ENCODE measurements at regions not wholly inside any gene's neighbourhood (a gene's known extent, or its start where the extent isn't known, plus 50 kb on each side); places are given as distances from the start of the nearest gene placed in this dataset.

DNA sequence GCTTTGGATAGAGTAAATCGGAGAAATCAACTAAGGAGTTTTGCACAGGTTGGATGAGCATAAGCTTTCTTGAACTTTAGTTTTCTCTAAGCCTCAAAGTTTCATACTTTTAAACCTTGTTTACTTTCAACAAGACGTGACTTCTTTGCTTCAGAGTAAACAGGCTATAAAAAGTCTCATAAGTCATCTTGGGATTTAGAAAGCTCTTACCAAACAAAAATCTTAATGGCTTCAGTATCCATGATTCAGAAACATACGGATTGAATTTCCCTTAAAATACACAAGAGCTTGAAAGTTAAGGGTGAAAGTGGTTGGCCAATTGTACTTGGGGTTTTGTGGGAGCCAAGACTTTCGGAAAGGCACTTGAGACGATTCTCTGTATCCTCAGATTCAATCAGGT is 270.9 kb upstream of the ANKH start:
- no peaks in the 10 kb centered on the region for H3K4me1 ChIP-seq (ENCODE audit: insufficient read depth, low read length, poor library complexity, severe bottlenecking)
- CTCF ChIA-PET, result no interaction called here
- H3K27ac ChIP-seq (ENCODE audit: low read depth, low read length, poor library complexity, severe bottlenecking), result no peak overlapping the region
- H3K4me3 ChIP-seq (ENCODE audit: low read depth, low read length, poor library complexity, severe bottlenecking), result no peak overlapping the region
- POLR2A ChIA-PET (ENCODE audit: low non-redundant PET), result no interaction called here
- no peak for TF ChIP-seq CTCF (conservative IDR thresholded peaks at IDR 0.05; ENCODE audit: low read depth, low read length)
- no peak for TF ChIP-seq EZH2 (IDR thresholded peaks at IDR 0.05; ENCODE audit: borderline replicate concordance, low read depth, low read length, poor library complexity, severe bottlenecking)
- no peaks in the 10 kb centered on the region for H3K36me3 ChIP-seq (ENCODE audit: insufficient read depth, low read length, poor library complexity, severe bottlenecking)
- intact Hi-C loops (cut with micrococcal nuclease; ENCODE audit: unreplicated experiment), result no loop called here
- peaks cover 5% of the 10 kb centered on the region for H3K9me3 ChIP-seq (ENCODE audit: low read depth, low read length, poor library complexity, severe bottlenecking)
- BruUV-seq (replicated peaks), result no TSS peak
- no peak for DNase-seq (ENCODE audit: low spot score)
- H3K27me3 ChIP-seq (replicated peaks; ENCODE audit: insufficient read depth, low read depth, low read length, poor library complexity), result no peaks in the 10 kb centered on the region

GRCh38 chr5:15137414-15137813 is 265.8 kb upstream of the ANKH start:
- no peaks in the 10 kb centered on the region for H3K36me3 ChIP-seq (ENCODE audit: insufficient read depth, low read length, poor library complexity, severe bottlenecking)
- CTCF ChIA-PET, result no interaction called here

GRCh38 chr5:15135661-15136060 is 264.1 kb upstream of the ANKH start:
- DNase-seq (ENCODE audit: low spot score), result no peak
- POLR2A ChIA-PET (ENCODE audit: low non-redundant PET), result no interaction called here

More at GRCh38 chr5:15137414-15137813, 265.8 kb upstream of the ANKH start:
- H3K4me3 ChIP-seq (ENCODE audit: low read depth, low read length, poor library complexity, severe bottlenecking), result no peak overlapping the region
- no peaks in the 10 kb centered on the region for H3K4me1 ChIP-seq (ENCODE audit: insufficient read depth, low read length, poor library complexity, severe bottlenecking)
- H3K27ac ChIP-seq (ENCODE audit: low read depth, low read length, poor library complexity, severe bottlenecking), result no peak overlapping the region
- TF ChIP-seq CTCF (conservative IDR thresholded peaks at IDR 0.05; ENCODE audit: low read depth, low read length), result no peak
- TF ChIP-seq EZH2 (IDR thresholded peaks at IDR 0.05; ENCODE audit: borderline replicate concordance, low read depth, low read length, poor library complexity, severe bottlenecking), result no peak
- no peaks in the 10 kb centered on the region for H3K9me3 ChIP-seq (ENCODE audit: low read depth, low read length, poor library complexity, severe bottlenecking)
- intact Hi-C loops (cut with micrococcal nuclease; ENCODE audit: unreplicated experiment), result no loop called here
- no peaks in the 10 kb centered on the region for H3K27me3 ChIP-seq (replicated peaks; ENCODE audit: insufficient read depth, low read depth, low read length, poor library complexity)
- no TSS peak for BruUV-seq (replicated peaks)
- POLR2A ChIA-PET (ENCODE audit: low non-redundant PET), result no interaction called here
- DNase-seq (ENCODE audit: low spot score), result no peak

More at GRCh38 chr5:15135661-15136060, 264.1 kb upstream of the ANKH start:
- no TSS peak for BruUV-seq (replicated peaks)
- CTCF ChIA-PET, result no interaction called here
- TF ChIP-seq EZH2 (IDR thresholded peaks at IDR 0.05; ENCODE audit: borderline replicate concordance, low read depth, low read length, poor library complexity, severe bottlenecking), result no peak
- TF ChIP-seq CTCF (conservative IDR thresholded peaks at IDR 0.05; ENCODE audit: low read depth, low read length), result no peak
- no peak overlapping the region for H3K4me3 ChIP-seq (ENCODE audit: low read depth, low read length, poor library complexity, severe bottlenecking)
- H3K9me3 ChIP-seq (ENCODE audit: low read depth, low read length, poor library complexity, severe bottlenecking), result no peaks in the 10 kb centered on the region
- H3K36me3 ChIP-seq (ENCODE audit: insufficient read depth, low read length, poor library complexity, severe bottlenecking), result no peaks in the 10 kb centered on the region
- H3K4me1 ChIP-seq (ENCODE audit: insufficient read depth, low read length, poor library complexity, severe bottlenecking), result no peaks in the 10 kb centered on the region
- intact Hi-C loops (cut with micrococcal nuclease; ENCODE audit: unreplicated experiment), result no loop called here
- no peaks in the 10 kb centered on the region for H3K27me3 ChIP-seq (replicated peaks; ENCODE audit: insufficient read depth, low read depth, low read length, poor library complexity)
- H3K27ac ChIP-seq (ENCODE audit: low read depth, low read length, poor library complexity, severe bottlenecking), result no peak overlapping the region
